ENCODE measurements at regions not wholly inside any gene's neighbourhood (a gene's known extent, or its start where the extent isn't known, plus 50 kb on each side); places are given as distances from the start of the nearest gene placed in this dataset.

GRCh38 chr16:6482696-6483468 is 849.8 kb upstream of the RBFOX1 start:
- in situ Hi-C loops (cut with MboI; ENCODE audit: low pct_unique_long_range_greater_than_20kb in 2 of 9, low sequenced_read_pairs in 9 of 9, unreplicated experiment in 9 of 9), result no loop called here
- peak in 3 of 8 experiments; percentile 27 to 78 (median 72) for ATAC-seq (replicated peaks in 6 of 8)
- 2 to 80% (median 30%) methylated on average over 2 to 41 of the region's 65 CpGs; no CpG with 5 or more reads in 1 of the 10 experiments for WGBS, 10 experiments
- H3K4me1 ChIP-seq (replicated peaks in 1 of 2), result peaks cover 0 to 40% of the 10 kb centered on the region in 2 donors
- H3K27ac ChIP-seq, result peak overlapping the region in 1 of 2 donors; percentile 34
- H3K4me3 ChIP-seq, result peak overlapping the region in 4 of 5 donors; percentile 25 to 41 (median 36)

- WGBS, 10 experiments, result 0 to 60% (median 6%) methylated on average over 1 to 2 of the region's 2 CpGs; no CpG with 5 or more reads in 1 of the 10 experiments
- peaks cover 0 to 40% of the 10 kb centered on the region in 2 donors for H3K4me1 ChIP-seq (replicated peaks in 1 of 2)
- no peak overlapping the region for H3K27ac ChIP-seq
- no peak overlapping the region for H3K4me3 ChIP-seq
- in situ Hi-C loops (cut with MboI; ENCODE audit: low pct_unique_long_range_greater_than_20kb in 2 of 9, low sequenced_read_pairs in 9 of 9, unreplicated experiment in 9 of 9), result no loop called here
- no peak for ATAC-seq (replicated peaks in 6 of 8)
These were observed 850.8 kb upstream of the RBFOX1 start for GRCh38 chr16:6481894-6482293.

- ATAC-seq (replicated peaks in 6 of 8), result no peak
- in situ Hi-C loops (cut with MboI; ENCODE audit: low pct_unique_long_range_greater_than_20kb in 2 of 9, low sequenced_read_pairs in 9 of 9, unreplicated experiment in 9 of 9), result no loop called here
- 0 to 96% (median 47%) methylated on average over 1 to 5 of the region's 5 CpGs; no CpG with 5 or more reads in 3 of the 10 experiments for WGBS, 10 experiments
These were observed 878.9 kb upstream of the RBFOX1 start for GRCh38 chr16:6453742-6454141.

GRCh38 chr16:6447021-6447790 is 885.4 kb upstream of the RBFOX1 start:
- H3K4me1 ChIP-seq (replicated peaks in 1 of 2), result peaks cover 0 to 14% of the 10 kb centered on the region in 2 donors
- H3K27ac ChIP-seq, result no peak overlapping the region
- H3K4me3 ChIP-seq, result no peak overlapping the region
- in situ Hi-C loops (cut with MboI; ENCODE audit: low pct_unique_long_range_greater_than_20kb in 2 of 9, low sequenced_read_pairs in 9 of 9, unreplicated experiment in 9 of 9), result no loop called here
- 39 to 93% (median 78%) methylated on average over 6 to 16 of the region's 17 CpGs for WGBS, 10 experiments
- peak in 1 of 8 experiments; percentile 22 for ATAC-seq (replicated peaks in 6 of 8)

More at GRCh38 chr16:6453742-6454141, 878.9 kb upstream of the RBFOX1 start:
- peaks cover 0 to 18% of the 10 kb centered on the region in 2 donors for H3K4me1 ChIP-seq (replicated peaks in 1 of 2)
- no peak overlapping the region for H3K27ac ChIP-seq
- no peak overlapping the region for H3K4me3 ChIP-seq

- Histone ChIP-seq H3K4me1 (replicated peaks in 1 of 2) (peaks cover 0 to 14% of the 10 kb centered on the region in 2 donors), H3K4me3 (no peak overlapping the region), H3K27ac (no peak overlapping the region)
- WGBS, 10 experiments, result 0 to 100% (median 71%) methylated on average over 1 of the region's 1 CpG
- ATAC-seq (replicated peaks in 6 of 8), result no peak
- in situ Hi-C loops (cut with MboI; ENCODE audit: low pct_unique_long_range_greater_than_20kb in 2 of 9, low sequenced_read_pairs in 9 of 9, unreplicated experiment in 9 of 9), result no loop called here
These were observed 886.3 kb upstream of the RBFOX1 start for GRCh38 chr16:6446370-6446769.

- Histone ChIP-seq H3K4me3 (no peak overlapping the region), H3K27ac (no peak overlapping the region), H3K4me1 (replicated peaks in 1 of 2) (peaks cover 0 to 16% of the 10 kb centered on the region in 2 donors)
- in situ Hi-C loops (cut with MboI; ENCODE audit: low pct_unique_long_range_greater_than_20kb in 2 of 9, low sequenced_read_pairs in 9 of 9, unreplicated experiment in 9 of 9), result no loop called here
- 0 to 83% (median 20%) methylated on average over 1 to 6 of the region's 6 CpGs; no CpG with 5 or more reads in 3 of the 10 experiments for WGBS, 10 experiments
- peak in 3 of 8 experiments; percentile 29 to 97 (median 93) for ATAC-seq (replicated peaks in 6 of 8)
These were observed 893.5 kb upstream of the RBFOX1 start for GRCh38 chr16:6439129-6439528.

GRCh38 chr16:6428861-6429260 is 903.8 kb upstream of the RBFOX1 start:
- in situ Hi-C loops (cut with MboI; ENCODE audit: low pct_unique_long_range_greater_than_20kb in 2 of 9, low sequenced_read_pairs in 9 of 9, unreplicated experiment in 9 of 9), result no loop called here
- 0 to 100% (median 60%) methylated on average over 1 to 8 of the region's 8 CpGs; no CpG with 5 or more reads in 1 of the 10 experiments for WGBS, 10 experiments
- Histone ChIP-seq H3K4me1 (replicated peaks in 1 of 2) (peaks cover 0 to 10% of the 10 kb centered on the region in 2 donors), H3K4me3 (no peak overlapping the region), H3K27ac (no peak overlapping the region)
- ATAC-seq (replicated peaks in 6 of 8), result no peak

GRCh38 chr16:6427621-6428020 is 905.0 kb upstream of the RBFOX1 start:
- H3K4me3 ChIP-seq, result no peak overlapping the region
- 0 to 100% (median 60%) methylated on average over 1 to 3 of the region's 3 CpGs; no CpG with 5 or more reads in 4 of the 10 experiments for WGBS, 10 experiments
- no peak for ATAC-seq (replicated peaks in 6 of 8)
- peaks cover 0 to 10% of the 10 kb centered on the region in 2 donors for H3K4me1 ChIP-seq (replicated peaks in 1 of 2)
- H3K27ac ChIP-seq, result no peak overlapping the region
- in situ Hi-C loops (cut with MboI; ENCODE audit: low pct_unique_long_range_greater_than_20kb in 2 of 9, low sequenced_read_pairs in 9 of 9, unreplicated experiment in 9 of 9), result no loop called here

GRCh38 chr16:6407596-6407995 is 925.0 kb upstream of the RBFOX1 start:
- Histone ChIP-seq H3K27ac (peak overlapping the region in 1 of 2 donors; percentile 45), H3K4me1 (replicated peaks in 1 of 2) (peaks cover 0 to 34% of the 10 kb centered on the region in 2 donors), H3K4me3 (no peak overlapping the region)
- WGBS, 10 experiments, result 19 to 78% (median 25%) methylated on average over 3 of the region's 3 CpGs; no CpG with 5 or more reads in 5 of the 10 experiments
- in situ Hi-C loops (cut with MboI; ENCODE audit: low pct_unique_long_range_greater_than_20kb in 2 of 9, low sequenced_read_pairs in 9 of 9, unreplicated experiment in 9 of 9), result no loop called here
- peak in 2 of 8 experiments; percentile 71 to 76 for ATAC-seq (replicated peaks in 6 of 8)

GRCh38 chr16:6406028-6406427 is 926.6 kb upstream of the RBFOX1 start:
- H3K4me3 ChIP-seq, result no peak overlapping the region
- in situ Hi-C loops (cut with MboI; ENCODE audit: low pct_unique_long_range_greater_than_20kb in 2 of 9, low sequenced_read_pairs in 9 of 9, unreplicated experiment in 9 of 9), result no loop called here
- peak in 2 of 8 experiments; percentile 67 to 70 for ATAC-seq (replicated peaks in 6 of 8)
- peaks cover 0 to 39% of the 10 kb centered on the region in 2 donors for H3K4me1 ChIP-seq (replicated peaks in 1 of 2)
- 0 to 86% (median 27%) methylated on average over 1 of the region's 1 CpG; no CpG with 5 or more reads in 4 of the 10 experiments for whole genome bisulfite sequencing, 10 experiments
- H3K27ac ChIP-seq, result no peak overlapping the region

GRCh38 chr16:6382924-6383459 is 949.7 kb upstream of the RBFOX1 start:
- ATAC-seq (replicated peaks in 6 of 8), result peak in 3 of 8 experiments; percentile 56 to 58 (median 58)
- Histone ChIP-seq H3K27ac (no peak overlapping the region), H3K4me3 (no peak overlapping the region), H3K4me1 (replicated peaks in 1 of 2) (peaks cover 0 to 8% of the 10 kb centered on the region in 2 donors)
- in situ Hi-C loops (cut with MboI; ENCODE audit: low pct_unique_long_range_greater_than_20kb in 2 of 9, low sequenced_read_pairs in 9 of 9, unreplicated experiment in 9 of 9), result no loop called here
- 0 to 84% (median 49%) methylated on average over 1 to 3 of the region's 3 CpGs; no CpG with 5 or more reads in 4 of the 10 experiments for WGBS, 10 experiments

GRCh38 chr16:6381896-6382295 is 950.7 kb upstream of the RBFOX1 start:
- in situ Hi-C loops (cut with MboI; ENCODE audit: low pct_unique_long_range_greater_than_20kb in 2 of 9, low sequenced_read_pairs in 9 of 9, unreplicated experiment in 9 of 9), result no loop called here
- Histone ChIP-seq H3K4me3 (no peak overlapping the region), H3K27ac (no peak overlapping the region), H3K4me1 (replicated peaks in 1 of 2) (peaks cover 0 to 8% of the 10 kb centered on the region in 2 donors)
- ATAC-seq (replicated peaks in 6 of 8), result peak in 2 of 8 experiments; percentile 16 to 37
- 0 to 94% (median 57%) methylated on average over 1 to 5 of the region's 6 CpGs; no CpG with 5 or more reads in 3 of the 10 experiments for WGBS, 10 experiments

Measured in motor neuron (in vitro differentiated cells).